GM12865 (cell line): ENCODE measurements at regions not wholly inside any gene's neighbourhood (a gene's known extent, or its start where the extent isn't known, plus 50 kb on each side); places are given as distances from the start of the nearest gene placed in this dataset.
A peak's percentile ranks its signal among the peaks of the same experiment; 100 is the strongest.

Source experiments
- DNase-seq: peaks from one replicate; pipeline ENCODE4 v3.0.0; 2010; ENCODE audit warnings: low read depth
- H3K4me3 ChIP-seq: 2 replicates; pipeline ENCODE4 v1.5.1; 2011; ENCODE audit warnings: mild to moderate bottlenecking, low read depth, low read length, control low read depth
- CTCF ChIP-seq: IDR thresholded peaks from 2 replicates; pipeline ENCODE4 v1.5.1; 2011; ENCODE audit warnings: low read length, control low read depth, low read depth, inconsistent platforms; ENCODE audit not compliant: insufficient read depth; ENCODE audit errors: missing control alignments

GRCh38 chr6:100260584-100260983 lies 204.1 kb downstream of the SIM1 start:
- TF ChIP-seq CTCF: no peak
- no peak overlapping the region for H3K4me3 ChIP-seq
- DNase-seq: no peak

GRCh38 chr6:100259865-100260264 lies 204.9 kb downstream of the SIM1 start:
- DNase-seq: no peak
- no peak for TF ChIP-seq CTCF

GRCh38 chr6:100258752-100259151 lies 206.0 kb downstream of the SIM1 start:
- H3K4me3 ChIP-seq: no peak overlapping the region
- no peak for DNase-seq
- no peak for TF ChIP-seq CTCF

More at GRCh38 chr6:100259865-100260264, 204.9 kb downstream of the SIM1 start:
- no peak overlapping the region for H3K4me3 ChIP-seq

- peak; percentile 46 for DNase-seq
- H3K4me3 ChIP-seq: peak overlapping the region; percentile 36
- TF ChIP-seq CTCF: no peak
Measured at GRCh38 chr6:100257793-100258395, 206.8 kb downstream of the SIM1 start.

- H3K4me3 ChIP-seq: no peak overlapping the region
- no peak for DNase-seq
- TF ChIP-seq CTCF: no peak
Measured at GRCh38 chr6:100255701-100256100, 209.0 kb downstream of the SIM1 start.

GRCh38 chr6:100247123-100247522 lies 217.6 kb downstream of the SIM1 start:
- no peak for DNase-seq
- H3K4me3 ChIP-seq: no peak overlapping the region
- TF ChIP-seq CTCF: no peak

- H3K4me3 ChIP-seq: no peak overlapping the region
- no peak for DNase-seq
- no peak for TF ChIP-seq CTCF
Measured at GRCh38 chr6:100246206-100246605, 218.5 kb downstream of the SIM1 start.
